ENCODE measurements at regions not wholly inside any gene's neighbourhood (a gene's known extent, or its start where the extent isn't known, plus 50 kb on each side); places are given as distances from the start of the nearest gene placed in this dataset.
"Not testable (repeated sequence)": the region's sequence is repeated elsewhere in the genome, so short reads cannot be mapped to it uniquely, and the experiment has no call there.

GRCh38 chr16:11414815-11415775, 69.8 kb downstream of the RMI2 start:
- ATAC-seq: no peak
- no peak for DNase-seq (ENCODE audit: low spot score)

GRCh38 chr16:11416228-11417001, 71.2 kb downstream of the RMI2 start:
- no peak for DNase-seq (ENCODE audit: low spot score)
- no peak for ATAC-seq

- DNase-seq (ENCODE audit: low spot score) (no peak), ATAC-seq (no peak)
Measured at GRCh38 chr16:11417487-11417886, 72.2 kb downstream of the RMI2 start.

- DNase-seq (ENCODE audit: low spot score): no peak
- ATAC-seq: no peak
Measured at GRCh38 chr16:11418506-11418905, 73.2 kb downstream of the RMI2 start.

DNA sequence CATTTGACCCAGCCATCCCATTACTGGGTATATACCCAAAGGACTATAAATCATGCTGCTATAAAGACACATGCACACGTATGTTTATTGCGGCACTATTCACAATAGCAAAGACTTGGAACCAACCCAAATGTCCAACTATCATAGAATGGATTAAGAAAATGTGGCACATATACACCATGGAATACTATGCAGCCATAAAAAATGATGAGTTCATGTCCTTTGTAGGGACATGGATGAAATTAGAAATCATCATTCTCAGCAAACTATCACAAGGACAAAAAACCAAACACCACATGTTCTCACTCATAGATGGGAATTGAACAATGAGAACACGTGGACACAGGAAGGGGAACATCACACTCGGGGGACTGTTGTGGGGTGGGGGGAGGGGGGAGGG, 74.8 kb downstream of the RMI2 start:
- not testable (repeated sequence) for DNase-seq (ENCODE audit: low spot score); ATAC-seq

DNA sequence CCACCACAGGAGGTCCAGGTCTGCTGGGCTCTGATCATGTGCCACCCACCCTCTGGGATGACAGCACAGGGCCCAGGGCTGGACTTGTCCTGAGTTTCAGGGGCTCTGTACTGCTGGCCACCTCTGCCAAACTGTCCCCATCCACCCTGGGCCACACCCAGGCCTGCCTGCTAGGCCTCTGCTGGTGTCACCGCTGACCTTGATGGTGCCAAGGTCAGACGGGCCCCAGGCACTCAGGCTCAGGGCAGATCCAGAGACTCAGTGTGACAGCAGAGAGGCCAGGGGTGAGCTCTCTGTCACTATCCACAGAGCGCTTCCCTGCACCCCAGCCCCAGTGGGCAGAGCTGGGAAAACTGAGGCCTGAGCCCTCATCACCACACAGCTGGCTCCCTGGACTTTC, 75.6 kb downstream of the RMI2 start:
- ATAC-seq: no peak
- no peak for DNase-seq (ENCODE audit: low spot score)

GRCh38 chr16:11422381-11423314, 77.4 kb downstream of the RMI2 start:
- ATAC-seq: no peak
- no peak for DNase-seq (ENCODE audit: low spot score)

DNA sequence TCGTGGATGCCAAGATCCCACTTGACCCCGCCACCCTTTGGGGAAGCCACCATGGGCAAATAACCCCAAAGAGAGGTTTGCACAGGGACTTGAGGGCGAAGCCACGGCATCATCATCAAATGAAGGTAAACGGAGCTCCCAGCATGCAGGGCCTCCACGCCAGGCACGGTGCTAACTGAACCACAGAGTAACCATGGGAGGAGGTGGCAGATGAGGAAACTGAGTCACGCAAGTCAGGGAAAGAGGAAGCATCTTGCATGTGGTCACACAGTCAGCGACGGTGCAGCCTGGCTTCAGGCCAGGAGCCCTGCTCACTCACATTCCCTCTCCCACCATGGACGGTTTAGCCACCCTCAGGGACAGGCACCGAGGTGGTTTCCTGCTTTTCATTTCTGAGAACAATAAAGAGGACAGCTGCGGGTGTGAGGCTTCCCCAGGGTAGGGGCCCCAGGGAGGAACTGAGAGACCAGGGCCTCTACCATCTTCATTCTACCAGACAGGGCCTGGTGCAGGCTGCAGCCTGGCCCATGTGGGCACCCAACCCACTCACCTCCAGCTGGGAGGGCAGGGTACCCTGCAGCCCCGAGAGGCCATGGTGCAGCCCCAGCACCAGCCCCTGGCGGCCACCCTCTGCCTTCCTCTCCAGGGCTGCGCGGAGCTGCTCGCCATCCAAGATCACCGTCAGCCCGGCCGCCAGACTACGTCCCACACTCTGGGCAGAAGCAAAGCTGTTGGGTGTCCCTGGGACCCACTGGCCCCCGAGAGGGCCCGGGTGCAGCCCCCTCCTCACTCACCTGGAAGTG, 78.3 kb downstream of the RMI2 start:
- DNase-seq (ENCODE audit: low spot score): no peak

GRCh38 chr16:11424118-11424460, 78.8 kb downstream of the RMI2 start:
- DNase-seq (ENCODE audit: low spot score) (no peak), ATAC-seq (no peak)

More for the DNA sequence above, 78.3 kb downstream of the RMI2 start:
- no peak for ATAC-seq

DNA sequence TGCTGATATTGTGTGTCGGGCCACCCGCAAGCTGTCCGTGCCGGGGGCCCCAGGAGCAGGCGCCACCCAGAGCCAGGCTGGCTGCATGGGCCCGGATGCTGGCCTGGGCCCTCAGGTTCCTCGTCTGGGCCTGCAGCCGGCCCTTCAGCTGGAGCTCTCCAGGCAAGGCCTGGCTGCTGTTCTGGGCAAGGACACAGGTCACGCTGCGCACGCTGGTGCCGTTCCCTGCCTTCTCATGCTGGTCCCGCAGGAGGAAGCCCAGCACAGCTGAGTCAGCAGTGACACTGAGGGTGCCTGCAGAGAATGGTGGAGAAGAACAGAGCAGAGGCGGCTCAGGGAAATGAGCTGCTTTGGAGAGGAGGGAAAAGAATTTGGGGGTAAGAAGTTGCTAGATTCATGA, 79.9 kb downstream of the RMI2 start:
- DNase-seq (ENCODE audit: low spot score): no peak
- no peak for ATAC-seq

DNA sequence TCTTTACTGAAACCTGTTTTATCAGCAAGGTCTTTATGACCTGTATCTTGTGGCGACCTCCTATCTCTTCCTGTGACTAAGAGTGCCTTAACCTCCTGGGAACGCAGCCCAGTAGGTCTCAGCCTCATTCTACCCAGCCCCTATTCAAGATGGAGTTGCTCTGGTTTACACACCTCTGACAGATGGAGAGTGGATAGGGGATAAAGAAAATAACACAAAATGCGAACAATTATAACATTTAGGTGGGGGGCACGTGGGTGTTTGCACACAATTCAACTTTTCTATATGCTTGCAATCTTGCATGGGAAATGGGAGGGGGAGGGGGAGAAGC, 83.3 kb downstream of the RMI2 start:
- ATAC-seq: no peak
- DNase-seq (ENCODE audit: low spot score): no peak

DNA sequence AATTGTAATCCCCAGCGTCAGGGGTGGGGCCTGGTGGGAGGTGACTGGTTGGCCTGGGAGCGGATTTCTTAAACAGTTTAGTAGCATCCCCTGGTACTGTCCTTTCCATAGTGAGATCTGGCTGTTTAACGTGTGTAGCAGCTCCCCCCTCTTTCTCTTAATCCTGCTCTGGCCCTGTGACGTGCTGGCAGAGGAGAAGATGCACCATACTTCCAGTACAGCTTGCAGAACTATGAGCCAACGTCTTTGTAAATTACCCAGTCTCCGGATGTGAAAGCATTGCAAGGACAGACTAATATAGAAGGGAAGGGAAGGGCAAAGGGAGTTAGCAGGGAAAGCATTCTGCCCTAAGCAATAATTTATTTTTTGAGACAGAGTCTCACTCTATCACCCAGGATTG, 83.9 kb downstream of the RMI2 start:
- ATAC-seq (no peak), DNase-seq (ENCODE audit: low spot score) (no peak)

DNA sequence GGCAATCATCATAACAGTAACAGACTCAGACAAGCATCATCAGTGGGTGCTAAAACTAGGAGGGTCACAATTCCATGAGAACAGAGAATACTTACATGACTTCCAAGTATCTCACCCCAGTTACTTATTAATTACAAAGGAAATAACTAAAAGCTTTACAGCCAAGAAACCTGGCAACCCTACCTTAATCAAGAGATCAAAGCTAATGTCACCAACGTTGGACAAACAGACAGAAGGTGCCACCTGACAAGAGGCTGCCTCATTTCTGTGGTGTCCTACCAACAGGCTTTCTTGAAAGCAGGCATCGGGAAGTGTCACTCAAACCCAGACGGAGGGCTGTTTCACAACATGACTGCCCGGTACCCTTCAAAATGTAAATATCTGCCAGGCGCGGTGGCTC, 84.6 kb downstream of the RMI2 start:
- no peak for DNase-seq (ENCODE audit: low spot score)

GRCh38 chr16:11430601-11431317, 85.5 kb downstream of the RMI2 start:
- ATAC-seq (no peak), DNase-seq (ENCODE audit: low spot score) (no peak)

More for the DNA sequence above, 84.6 kb downstream of the RMI2 start:
- no peak for ATAC-seq

DNA sequence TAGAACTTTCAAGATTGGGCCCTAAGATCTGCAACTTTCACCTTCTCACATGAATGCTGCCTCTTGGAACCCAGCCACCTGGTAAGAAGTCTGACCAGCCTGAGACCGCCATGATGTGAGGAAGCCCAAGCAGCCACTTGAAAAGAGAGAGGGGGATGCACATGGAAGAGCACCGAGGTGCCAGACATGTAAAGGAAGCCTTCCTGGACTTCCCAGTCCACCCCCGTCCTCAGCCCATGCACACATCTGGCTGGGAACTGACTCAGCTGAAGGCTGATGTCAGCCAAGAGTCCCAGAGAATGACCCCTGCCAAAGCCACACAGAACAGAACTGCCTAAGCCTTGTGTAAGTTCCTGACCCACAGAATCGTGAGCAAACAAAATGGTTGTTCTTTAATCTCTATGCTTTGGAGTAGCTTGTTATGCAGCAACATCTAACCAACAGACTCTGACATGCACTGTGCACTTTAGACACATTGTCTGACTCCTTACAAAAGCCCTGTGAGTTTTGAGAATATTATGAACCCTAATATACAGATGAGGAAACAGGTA, 86.7 kb downstream of the RMI2 start:
- DNase-seq (ENCODE audit: low spot score) (no peak), ATAC-seq (no peak)

DNA sequence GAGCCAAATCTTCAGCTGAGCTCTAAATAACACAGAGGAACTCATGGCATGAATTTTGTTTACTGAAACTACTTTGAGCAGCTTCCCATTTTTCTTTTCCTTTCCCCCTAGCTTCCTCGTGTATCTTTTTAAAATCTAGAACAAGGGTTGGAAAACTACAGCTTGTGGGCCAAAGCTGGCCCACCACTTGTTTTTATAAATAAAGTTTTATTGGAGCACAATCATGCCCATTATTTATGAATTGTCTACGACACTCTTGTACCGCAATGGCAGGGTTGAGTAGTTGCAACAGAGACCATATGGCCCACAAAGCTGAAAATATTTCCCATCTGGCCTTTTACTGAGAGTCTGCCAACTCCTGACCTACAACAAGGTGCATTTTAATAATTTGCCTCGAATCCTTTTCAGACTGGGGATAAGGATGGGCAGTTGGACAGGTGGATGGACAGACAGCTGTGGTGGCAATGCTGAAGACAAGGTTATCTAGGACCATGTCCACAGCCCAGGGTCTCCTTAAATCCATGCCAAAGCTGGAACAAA, 87.7 kb downstream of the RMI2 start:
- ATAC-seq (no peak), DNase-seq (ENCODE audit: low spot score) (no peak)

DNA sequence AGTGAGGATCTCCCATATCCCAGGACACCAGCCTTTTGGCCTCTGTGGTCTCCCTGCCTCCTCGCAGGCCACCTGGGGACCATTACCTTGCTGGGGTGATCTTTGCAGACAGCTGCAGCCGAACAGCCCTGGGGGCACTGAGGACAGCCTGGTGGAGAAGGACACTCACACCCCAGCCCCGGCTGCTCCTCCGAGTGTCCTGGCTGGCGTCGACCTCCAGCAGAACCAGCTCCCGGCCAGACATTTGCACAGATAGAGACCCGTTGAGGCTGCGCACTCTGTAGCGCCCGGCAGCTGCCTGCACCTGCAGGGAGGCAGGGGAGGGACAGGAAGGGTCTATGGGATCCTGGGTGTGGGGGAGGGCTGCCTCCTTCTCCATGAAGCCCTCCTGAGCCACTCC, 90.3 kb downstream of the RMI2 start:
- DNase-seq (ENCODE audit: low spot score) (no peak), ATAC-seq (no peak)

DNA sequence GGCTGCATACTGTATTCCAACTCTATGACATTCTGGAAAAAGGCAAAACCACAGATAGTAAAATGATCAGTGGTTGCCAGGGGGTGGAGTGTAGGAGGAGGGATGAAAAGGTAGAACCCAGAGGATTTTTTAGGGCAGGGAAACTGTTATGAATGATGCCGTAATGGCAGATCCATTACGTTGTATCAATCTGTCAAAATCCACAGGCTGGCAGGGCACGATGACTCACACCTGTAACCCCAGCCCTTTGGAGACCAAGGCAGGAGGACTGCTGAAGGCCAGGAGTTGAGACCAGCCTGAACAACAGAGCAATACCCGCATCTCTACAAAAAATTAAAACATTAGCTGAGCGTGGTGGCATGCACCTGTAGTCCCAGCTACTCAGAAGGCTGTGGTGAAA, 91.8 kb downstream of the RMI2 start:
- ATAC-seq (no peak), DNase-seq (ENCODE audit: low spot score) (no peak)

Data from left lobe of liver (tissue), 2 donors.